ENCODE measurements at regions not wholly inside any gene's neighbourhood (a gene's known extent, or its start where the extent isn't known, plus 50 kb on each side); places are given as distances from the start of the nearest gene placed in this dataset.

- Histone ChIP-seq H3K4me1 (ENCODE audit: control insufficient read depth, insufficient read depth, low read length) (no peaks in the 10 kb centered on the region), H3K27me3 (ENCODE audit: control insufficient read depth, insufficient read depth, low read length) (no peaks in the 10 kb centered on the region), H3K27ac (ENCODE audit: low read length) (no peak overlapping the region), H3K4me3 (ENCODE audit: low read depth in 2 of 2, low read length in 2 of 2) (no peak overlapping the region), H3K36me3 (ENCODE audit: control insufficient read depth, insufficient read depth, low read length) (no peaks in the 10 kb centered on the region), H3K9me3 (ENCODE audit: control insufficient read depth, insufficient read depth, low read depth, low read length) (no peaks in the 10 kb centered on the region)
- intact Hi-C loops (cut with micrococcal nuclease; ENCODE audit: unreplicated experiment) (no loop called here), in situ Hi-C loops (cut with HindIII; ENCODE audit: low pct_unique_long_range_greater_than_20kb, low sequenced_read_pairs) (no loop called here)
- POLR2A ChIA-PET = no interaction called here
- no TSS peak for BruUV-seq (replicated peaks)
- ATAC-seq (no peak), DNase-seq (ENCODE audit: low read depth, low spot score) (no peak)
- TF ChIP-seq REST (IDR thresholded peaks at IDR 0.05; ENCODE audit: insufficient read depth in 1 of 2, low read depth in 2 of 2, low read length in 1 of 2) = no peak
- TF ChIP-seq SIN3A (IDR thresholded peaks at IDR 0.05; ENCODE audit: borderline replicate concordance, insufficient read depth, low read depth, low read length) = no peak
- no peak for TF ChIP-seq POLR2AphosphoS5 (IDR thresholded peaks at IDR 0.05; ENCODE audit: low read depth, low read length)
- TF ChIP-seq CTCF (IDR thresholded peaks at IDR 0.05) = no peak
- no peak for TF ChIP-seq TCF7L2 (IDR thresholded peaks at IDR 0.05; ENCODE audit: low read depth, low read length)
- CTCF ChIA-PET = no interaction called here
These were observed 120.5 kb downstream of the SHANK2 start for GRCh38 chr11:71131861-71132260.

GRCh38 chr11:71130106-71130505 is 122.3 kb downstream of the SHANK2 start:
- DNase-seq (ENCODE audit: low read depth, low spot score) = no peak
- no peaks in the 10 kb centered on the region for H3K9me3 ChIP-seq (ENCODE audit: control insufficient read depth, insufficient read depth, low read depth, low read length)
- BruUV-seq (replicated peaks) = no TSS peak
- ChIA-PET POLR2A (no interaction called here), CTCF (no interaction called here)
- ATAC-seq = no peak
- H3K36me3 ChIP-seq (ENCODE audit: control insufficient read depth, insufficient read depth, low read length) = no peaks in the 10 kb centered on the region
- H3K4me1 ChIP-seq (ENCODE audit: control insufficient read depth, insufficient read depth, low read length) = no peaks in the 10 kb centered on the region
- no peak for TF ChIP-seq REST (IDR thresholded peaks at IDR 0.05; ENCODE audit: insufficient read depth in 1 of 2, low read depth in 2 of 2, low read length in 1 of 2)
- no peak for TF ChIP-seq TCF7L2 (IDR thresholded peaks at IDR 0.05; ENCODE audit: low read depth, low read length)
- TF ChIP-seq POLR2AphosphoS5 (IDR thresholded peaks at IDR 0.05; ENCODE audit: low read depth, low read length) = no peak
- TF ChIP-seq CTCF (IDR thresholded peaks at IDR 0.05) = no peak
- no peak for TF ChIP-seq SIN3A (IDR thresholded peaks at IDR 0.05; ENCODE audit: borderline replicate concordance, insufficient read depth, low read depth, low read length)
- intact Hi-C loops (cut with micrococcal nuclease; ENCODE audit: unreplicated experiment) = no loop called here
- H3K27me3 ChIP-seq (ENCODE audit: control insufficient read depth, insufficient read depth, low read length) = no peaks in the 10 kb centered on the region
- H3K4me3 ChIP-seq (ENCODE audit: low read depth in 2 of 2, low read length in 2 of 2) = no peak overlapping the region
- H3K27ac ChIP-seq (ENCODE audit: low read length) = no peak overlapping the region
- in situ Hi-C loops (cut with HindIII; ENCODE audit: low pct_unique_long_range_greater_than_20kb, low sequenced_read_pairs) = no loop called here
